A673 (cell line): ENCODE measurements at regions not wholly inside any gene's neighbourhood (a gene's known extent, or its start where the extent isn't known, plus 50 kb on each side); places are given as distances from the start of the nearest gene placed in this dataset.

Source experiments
- EZH2 ChIP-seq: fragments of 200-600 bp; sonication (generic); IDR thresholded peaks from 2 replicates; pipeline ENCODE4 v1.6.1; 2017; ENCODE audit warnings: borderline replicate concordance, low read depth, mild to moderate bottlenecking, mixed read lengths, antibody characterized with exemption, low read length; ENCODE audit not compliant: poor library complexity, severe bottlenecking
- TF ChIP-seq, protein P1 (sequence below): fragments of 300-800, 200-600 bp; sonication (generic); conservative IDR thresholded peaks from 2 replicates; pipeline ENCODE4 v1.5.1; 2017; ENCODE audit warnings: low read depth, mild to moderate bottlenecking, antibody characterized with exemption, low read length, moderate library complexity, mixed read lengths

GRCh38 chr12:30836656-30837445 is 82.1 kb upstream of the CAPRIN2 start:
- TF ChIP-seq, protein P1, sequence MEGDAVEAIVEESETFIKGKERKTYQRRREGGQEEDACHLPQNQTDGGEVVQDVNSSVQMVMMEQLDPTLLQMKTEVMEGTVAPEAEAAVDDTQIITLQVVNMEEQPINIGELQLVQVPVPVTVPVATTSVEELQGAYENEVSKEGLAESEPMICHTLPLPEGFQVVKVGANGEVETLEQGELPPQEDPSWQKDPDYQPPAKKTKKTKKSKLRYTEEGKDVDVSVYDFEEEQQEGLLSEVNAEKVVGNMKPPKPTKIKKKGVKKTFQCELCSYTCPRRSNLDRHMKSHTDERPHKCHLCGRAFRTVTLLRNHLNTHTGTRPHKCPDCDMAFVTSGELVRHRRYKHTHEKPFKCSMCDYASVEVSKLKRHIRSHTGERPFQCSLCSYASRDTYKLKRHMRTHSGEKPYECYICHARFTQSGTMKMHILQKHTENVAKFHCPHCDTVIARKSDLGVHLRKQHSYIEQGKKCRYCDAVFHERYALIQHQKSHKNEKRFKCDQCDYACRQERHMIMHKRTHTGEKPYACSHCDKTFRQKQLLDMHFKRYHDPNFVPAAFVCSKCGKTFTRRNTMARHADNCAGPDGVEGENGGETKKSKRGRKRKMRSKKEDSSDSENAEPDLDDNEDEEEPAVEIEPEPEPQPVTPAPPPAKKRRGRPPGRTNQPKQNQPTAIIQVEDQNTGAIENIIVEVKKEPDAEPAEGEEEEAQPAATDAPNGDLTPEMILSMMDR, result no peak
- TF ChIP-seq EZH2, result no peak
